Hepatocyte (in vitro differentiated cells): ENCODE measurements at regions not wholly inside any gene's neighbourhood (a gene's known extent, or its start where the extent isn't known, plus 50 kb on each side); places are given as distances from the start of the nearest gene placed in this dataset.

Experiments used
- CTCF ChIP-seq: fragments of 200-600 bp; sonication (generic); IDR thresholded peaks from 2 replicates; pipeline ENCODE4 v1.5.1; 2016; ENCODE audit warnings: antibody characterized with exemption, mild to moderate bottlenecking; ENCODE audit not compliant: poor library complexity
- EZH2phosphoT487 ChIP-seq: fragments of 200-600 bp; sonication (generic); IDR thresholded peaks from one replicate; pipeline ENCODE4 v1.6.1; 2018; ENCODE audit warnings: antibody characterized with exemption, mild to moderate bottlenecking, low read depth, moderate library complexity; ENCODE audit not compliant: unreplicated experiment, severe bottlenecking

- TF ChIP-seq CTCF (no peak), EZH2phosphoT487 (no peak)
These were observed 249.6 kb downstream of the BAMBI start for GRCh38 chr10:28926932-28927331.
